ENCODE measurements at regions not wholly inside any gene's neighbourhood (a gene's known extent, or its start where the extent isn't known, plus 50 kb on each side); places are given as distances from the start of the nearest gene placed in this dataset.

GRCh38 chr3:84566256-84566655 lies 392.5 kb upstream of the CADM2 start:
- no peak for TF ChIP-seq POLR2AphosphoS5 (IDR thresholded peaks at IDR 0.05)
- no peak for TF ChIP-seq CTCF (IDR thresholded peaks at IDR 0.05)

Data from stomach (tissue), 4 donors.